HEK293T (cell line): ENCODE measurements at regions not wholly inside any gene's neighbourhood (a gene's known extent, or its start where the extent isn't known, plus 50 kb on each side); places are given as distances from the start of the nearest gene placed in this dataset.

Source experiments
- ARNT ChIP-seq: fragments of 450-650 bp; IDR thresholded peaks from 2 replicates; pipeline ENCODE4 v1.6.1; 2017; ENCODE audit warnings: mild to moderate bottlenecking
- BHLHE40 ChIP-seq: fragments of 450-650 bp; IDR thresholded peaks from 2 replicates; pipeline ENCODE4 v1.6.1; 2016; ENCODE audit warnings: mild to moderate bottlenecking, moderate library complexity, borderline replicate concordance
- ELF4 ChIP-seq: fragments of 450-650 bp; IDR thresholded peaks from 2 replicates; pipeline ENCODE4 v1.6.1; 2017; ENCODE audit warnings: antibody characterized with exemption
- FOXK2 ChIP-seq: fragments of 450-650 bp; IDR thresholded peaks from 2 replicates; pipeline ENCODE4 v1.6.1; 2016; ENCODE audit warnings: mild to moderate bottlenecking
- FOXM1 ChIP-seq: fragments of 450-650 bp; IDR thresholded peaks from 2 replicates; pipeline ENCODE4 v1.6.1; 2017; ENCODE audit warnings: mild to moderate bottlenecking, borderline replicate concordance
- HDGF ChIP-seq: fragments of 450-650 bp; IDR thresholded peaks from 2 replicates; pipeline ENCODE4 v1.6.1; 2017; ENCODE audit warnings: antibody characterized with exemption, borderline replicate concordance
- LEF1 ChIP-seq: fragments of 450-650 bp; IDR thresholded peaks from 2 replicates; pipeline ENCODE4 v1.6.1; 2017; ENCODE audit warnings: mild to moderate bottlenecking, borderline replicate concordance
- PKNOX1 ChIP-seq: fragments of 450-650 bp; IDR thresholded peaks from 2 replicates; pipeline ENCODE4 v1.6.1; 2016
- SP1 ChIP-seq: fragments of 450-650 bp; IDR thresholded peaks from 2 replicates; pipeline ENCODE4 v1.6.1; 2017
- ZNF384 ChIP-seq: fragments of 450-650 bp; IDR thresholded peaks from 2 replicates; pipeline ENCODE4 v1.6.1; 2016

DNA sequence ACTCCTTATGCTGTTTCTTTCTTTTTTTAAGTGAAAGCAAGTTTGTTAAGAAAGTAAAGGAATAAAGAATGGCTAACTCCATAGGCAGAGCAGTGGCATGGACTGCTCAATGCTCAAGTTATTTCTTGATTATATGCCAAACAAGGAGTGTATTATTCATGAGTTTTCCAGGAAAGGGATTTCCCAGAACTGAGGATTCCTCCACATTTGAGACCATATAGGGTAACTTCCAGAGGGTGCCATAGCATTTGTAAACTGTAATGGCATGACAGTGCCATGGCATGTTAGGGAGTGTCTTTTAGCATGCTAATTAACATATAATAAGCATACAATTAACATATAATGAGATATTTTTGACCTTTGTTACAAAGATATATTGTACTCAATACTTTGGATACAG lies 1034.5 kb upstream of the PHF14 start:
- TF ChIP-seq FOXM1 (no peak), SP1 (no peak), BHLHE40 (no peak), ARNT (no peak), ZNF384 (no peak), HDGF (no peak), FOXK2 (no peak), ELF4 (no peak), PKNOX1 (no peak), LEF1 (no peak)
